Thymus (tissue), 11 donors: ENCODE measurements at regions not wholly inside any gene's neighbourhood (a gene's known extent, or its start where the extent isn't known, plus 50 kb on each side); places are given as distances from the start of the nearest gene placed in this dataset.
"Not testable (repeated sequence)": the region's sequence is repeated elsewhere in the genome, so short reads cannot be mapped to it uniquely, and the experiment has no call there.

Experiments
- DNase-seq, 9 donors: peaks; one replicate each; pipeline ENCODE4 v3.0.0-alpha.2; 2013; ENCODE audit warnings: low spot score in 9 of 9, low read depth in 6 of 9, missing footprints in 1 of 9
- H3K27ac ChIP-seq, 2 donors: one replicate each; pipeline ENCODE4 v1.5.1; 2013; ENCODE audit warnings: control low read depth in 1 of 2, low read depth in 1 of 2, low read length in 1 of 2, mild to moderate bottlenecking in 1 of 2, moderate library complexity in 1 of 2
- H3K27me3 ChIP-seq, 2 donors: one replicate each; pipeline ENCODE4 v1.5.1; 2013; ENCODE audit warnings: low read length in 1 of 2; ENCODE audit not compliant: control insufficient read depth in 2 of 2, insufficient read depth in 1 of 2
- H3K36me3 ChIP-seq, 2 donors: one replicate each; pipeline ENCODE4 v1.5.1; 2013; ENCODE audit warnings: low read length in 1 of 2, mild to moderate bottlenecking in 1 of 2, moderate library complexity in 1 of 2; ENCODE audit not compliant: control insufficient read depth in 2 of 2, insufficient read depth in 2 of 2
- H3K4me1 ChIP-seq, 2 donors: one replicate each; pipeline ENCODE4 v1.5.1; 2013; ENCODE audit warnings: low read length in 2 of 2; ENCODE audit not compliant: control insufficient read depth in 2 of 2, insufficient read depth in 2 of 2
- H3K4me3 ChIP-seq, 2 donors: one replicate each; pipeline ENCODE4 v1.5.1; 2013; ENCODE audit warnings: low read length in 2 of 2, control low read depth in 1 of 2, mild to moderate bottlenecking in 1 of 2
- H3K9me3 ChIP-seq, 2 donors: one replicate each; pipeline ENCODE4 v1.5.1; 2013; ENCODE audit warnings: low read length in 1 of 2, mild to moderate bottlenecking in 1 of 2; ENCODE audit not compliant: control insufficient read depth in 2 of 2, insufficient read depth in 1 of 2
- WGBS: extraction: QIAGEN DNeasy Blood & Tissue Kit; methylation state at CpG from one replicate; pipeline ENCODE4 v1.1.7; 2013; 5-methylcytosine and 5-hydroxymethylcytosine counted together
- donor health status: healthy.

DNA sequence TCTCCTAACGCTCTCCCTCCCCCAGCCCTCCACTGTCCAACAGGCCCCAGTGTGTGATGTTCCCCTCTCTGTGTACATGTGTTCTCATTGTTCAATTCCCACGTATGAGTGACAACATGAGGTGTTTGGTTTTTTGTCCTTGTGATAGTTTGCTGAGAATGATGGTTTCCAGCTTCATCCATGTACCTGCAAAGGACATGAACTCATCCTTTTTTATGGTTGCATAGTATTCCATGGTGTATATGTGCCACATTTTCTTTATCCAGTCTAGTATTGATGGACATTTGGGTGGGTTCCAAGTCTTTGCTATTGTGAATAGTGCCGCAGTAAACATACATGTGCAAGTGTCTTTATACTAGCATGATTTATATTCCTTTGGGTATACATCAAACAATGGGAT, 347.4 kb downstream of the MAGEE1 start:
- H3K4me3 ChIP-seq, H3K9me3 ChIP-seq, H3K4me1 ChIP-seq, DNase-seq, H3K36me3 ChIP-seq, H3K27ac ChIP-seq, H3K27me3 ChIP-seq: not testable (repeated sequence)
- 93% methylated on average over 3 of the region's 3 CpGs for WGBS

DNA sequence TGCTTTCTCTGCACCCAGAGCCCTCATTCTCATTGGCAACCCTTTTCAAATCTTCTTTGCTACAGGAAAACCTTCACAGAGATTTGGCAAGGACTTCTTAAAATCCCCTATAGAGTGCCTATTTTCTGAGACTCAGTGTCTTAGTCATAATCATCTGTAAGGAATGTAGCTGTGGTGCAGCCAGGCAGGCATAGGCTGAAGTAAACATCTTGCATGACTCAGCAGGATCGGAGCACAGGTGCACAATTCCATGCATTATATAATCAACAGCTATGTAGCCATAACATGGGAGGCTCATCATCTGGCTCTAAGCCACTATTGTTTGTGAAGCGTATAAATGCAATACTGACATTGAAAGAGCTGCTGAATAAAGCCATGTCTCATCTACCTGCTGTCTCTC, 368.8 kb downstream of the MAGEE1 start:
- Histone ChIP-seq H3K27me3 (no peaks in the 10 kb centered on the region), H3K36me3 (no peaks in the 10 kb centered on the region), H3K27ac (no peak overlapping the region), H3K4me1 (no peaks in the 10 kb centered on the region), H3K4me3 (no peak overlapping the region), H3K9me3 (peaks cover 0 to 4% of the 10 kb centered on the region in 2 donors)
- 92% methylated on average over 2 of the region's 2 CpGs for WGBS
- no peak for DNase-seq

DNA sequence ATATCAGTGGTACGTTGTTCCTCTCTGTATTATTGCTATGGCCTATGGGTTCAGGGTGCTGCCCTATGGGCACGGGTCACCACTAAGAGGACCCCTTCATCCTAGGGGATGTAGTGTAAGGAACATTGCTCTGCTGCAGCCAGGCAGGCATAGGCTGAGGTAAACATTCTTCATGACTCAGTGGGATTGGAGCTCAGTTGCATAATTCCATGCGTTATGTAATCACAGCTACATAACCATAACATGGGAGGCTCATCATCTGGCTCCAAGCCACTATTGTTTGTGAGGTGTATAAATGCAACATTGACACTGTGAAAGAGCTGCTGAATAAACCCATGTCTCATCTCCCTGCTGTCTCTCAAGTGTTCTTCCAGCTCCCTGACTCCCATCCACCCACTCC, 375.2 kb downstream of the MAGEE1 start:
- Histone ChIP-seq H3K4me3 (no peak overlapping the region), H3K27me3 (no peaks in the 10 kb centered on the region), H3K4me1 (no peaks in the 10 kb centered on the region), H3K9me3 (peaks cover 0 to 11% of the 10 kb centered on the region in 2 donors), H3K36me3 (no peaks in the 10 kb centered on the region), H3K27ac (no peak overlapping the region)
- DNase-seq: no peak
- WGBS: 95% methylated on average over 3 of the region's 3 CpGs

DNA sequence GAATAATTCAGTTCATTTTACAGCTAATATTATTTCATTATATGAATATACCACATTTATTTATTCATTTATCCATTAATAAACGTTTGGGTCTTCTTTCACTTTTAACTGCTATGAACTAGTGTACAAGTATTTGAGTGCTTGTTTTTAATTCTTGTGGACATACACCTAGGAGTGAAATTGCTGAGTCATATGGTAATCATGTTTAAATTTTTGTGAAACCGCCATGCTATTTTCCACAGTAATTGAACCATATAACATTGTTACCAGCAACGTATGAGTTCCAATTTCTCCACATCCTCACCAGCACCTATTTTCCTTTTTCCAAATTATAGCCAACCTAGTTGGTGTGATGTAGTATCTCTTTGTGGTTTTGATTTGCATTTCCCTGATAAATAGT, 388.2 kb downstream of the MAGEE1 start:
- 91% methylated on average over 3 of the region's 3 CpGs for WGBS
- no peak for DNase-seq
- Histone ChIP-seq H3K4me1 (no peaks in the 10 kb centered on the region), H3K27me3 (no peaks in the 10 kb centered on the region), H3K36me3 (no peaks in the 10 kb centered on the region), H3K27ac (no peak overlapping the region), H3K9me3 (no peaks in the 10 kb centered on the region), H3K4me3 (no peak overlapping the region)

DNA sequence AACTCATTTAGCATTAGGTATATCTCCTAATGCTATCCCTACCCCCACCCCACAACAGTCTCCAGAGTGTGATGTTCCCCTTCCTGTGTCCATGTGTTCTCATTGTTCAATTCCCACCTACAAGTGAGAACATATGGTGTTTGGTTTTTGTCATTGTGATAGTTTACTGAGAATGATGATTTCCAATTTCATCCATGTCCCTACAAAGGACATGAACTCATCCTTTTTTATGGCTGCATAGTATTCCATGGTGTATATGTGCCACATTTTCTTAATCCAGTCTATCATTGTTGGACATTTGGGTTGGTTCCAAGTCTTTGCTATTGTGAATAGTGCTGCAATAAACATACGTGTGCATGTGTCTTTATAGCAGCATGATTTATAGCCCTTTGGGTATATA, 389.8 kb downstream of the MAGEE1 start:
- not testable (repeated sequence) for DNase-seq, H3K36me3 ChIP-seq, H3K9me3 ChIP-seq, H3K4me1 ChIP-seq, H3K4me3 ChIP-seq, H3K27me3 ChIP-seq, H3K27ac ChIP-seq
- WGBS: no CpG with 5 or more reads among the region's 1 CpG

- Histone ChIP-seq H3K36me3 (no peaks in the 10 kb centered on the region), H3K27ac (no peak overlapping the region), H3K27me3 (no peaks in the 10 kb centered on the region), H3K4me3 (no peak overlapping the region), H3K9me3 (peaks cover 0 to 7% of the 10 kb centered on the region in 2 donors), H3K4me1 (no peaks in the 10 kb centered on the region)
- no peak for DNase-seq
- 100% methylated on average over 1 of the region's 1 CpG for WGBS
These were observed 393.8 kb downstream of the MAGEE1 start for GRCh38 chrX:76821276-76821675.

- 89% methylated on average over 1 of the region's 1 CpG for WGBS
- Histone ChIP-seq H3K4me3 (no peak overlapping the region), H3K4me1 (no peaks in the 10 kb centered on the region), H3K36me3 (no peaks in the 10 kb centered on the region), H3K27me3 (no peaks in the 10 kb centered on the region), H3K27ac (no peak overlapping the region), H3K9me3 (no peaks in the 10 kb centered on the region)
- no peak for DNase-seq
These were observed 400.2 kb downstream of the MAGEE1 start for GRCh38 chrX:76827672-76828071.

GRCh38 chrX:76840902-76841301, 413.4 kb downstream of the MAGEE1 start:
- WGBS: 63% methylated on average over 16 of the region's 16 CpGs
- not testable (repeated sequence) for DNase-seq, H3K4me3 ChIP-seq, H3K36me3 ChIP-seq, H3K27ac ChIP-seq, H3K9me3 ChIP-seq, H3K4me1 ChIP-seq, H3K27me3 ChIP-seq

DNA sequence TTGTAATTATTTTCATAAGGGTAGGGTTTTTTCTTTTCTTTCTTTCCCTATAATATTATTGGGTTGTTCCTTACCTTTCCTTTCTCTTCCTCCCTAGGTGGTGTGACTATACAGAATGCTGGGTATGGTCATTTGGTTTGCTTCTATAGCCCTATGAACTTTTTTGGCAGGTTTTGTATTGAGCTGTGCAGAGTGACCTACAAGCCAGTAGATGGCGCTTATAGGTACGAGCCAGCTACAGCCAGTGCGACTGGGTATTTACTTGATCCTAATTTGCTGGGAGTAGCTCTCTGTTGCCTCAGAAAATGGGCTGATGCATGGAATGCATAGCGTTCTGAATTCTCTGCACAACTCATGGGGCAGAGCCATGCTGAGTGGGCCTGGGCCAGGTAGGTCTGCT, 423.3 kb downstream of the MAGEE1 start:
- H3K9me3 ChIP-seq: peaks cover 0 to 12% of the 10 kb centered on the region in 2 donors
- no peaks in the 10 kb centered on the region for H3K27me3 ChIP-seq
- no peaks in the 10 kb centered on the region for H3K4me1 ChIP-seq
- no peaks in the 10 kb centered on the region for H3K36me3 ChIP-seq
- 26% methylated on average over 4 of the region's 4 CpGs for WGBS
- no peak for DNase-seq
- H3K27ac ChIP-seq: no peak overlapping the region
- H3K4me3 ChIP-seq: no peak overlapping the region

- no peaks in the 10 kb centered on the region for H3K27me3 ChIP-seq
- no peaks in the 10 kb centered on the region for H3K36me3 ChIP-seq
- H3K4me1 ChIP-seq: no peaks in the 10 kb centered on the region
- DNase-seq: no peak
- 94% methylated on average over 1 of the region's 1 CpG for WGBS
- no peak overlapping the region for H3K4me3 ChIP-seq
- no peak overlapping the region for H3K27ac ChIP-seq
- no peaks in the 10 kb centered on the region for H3K9me3 ChIP-seq
These were observed 435.0 kb downstream of the MAGEE1 start for GRCh38 chrX:76862509-76862908.
